SK-N-SH treated with all-trans-retinoic acid at 6 μM for 48 hours (cell line): ENCODE measurements at regions not wholly inside any gene's neighbourhood (a gene's known extent, or its start where the extent isn't known, plus 50 kb on each side); places are given as distances from the start of the nearest gene placed in this dataset.

Source experiments
- ATAC-seq: fragments of 200-7000 bp; cut with Tn5 transposase; 3 replicates; pipeline ENCODE4 v1.9.1; 2020; ENCODE audit warnings: mild to moderate bottlenecking, moderate library complexity
- BACH2 ChIP-seq: fragments of 250-450 bp; sonication (Bioruptor Pico); IDR thresholded peaks from 2 replicates; pipeline ENCODE4 v1.9.0; 2021; ENCODE audit warnings: mild to moderate bottlenecking, borderline replicate concordance
- CREB5 ChIP-seq: fragments of 250-450 bp; sonication (Bioruptor Pico); IDR thresholded peaks from 2 replicates; pipeline ENCODE4 v1.5.1; 2020; ENCODE audit warnings: low read depth, mild to moderate bottlenecking, moderate library complexity
- CSDC2 ChIP-seq: fragments of 250-450 bp; sonication (Bioruptor Pico); IDR thresholded peaks from 2 replicates; pipeline ENCODE4 v1.5.0; 2020; ENCODE audit warnings: mild to moderate bottlenecking, moderate library complexity
- CSRNP3 ChIP-seq: fragments of 250-450 bp; sonication (Bioruptor Pico); IDR thresholded peaks from 2 replicates; pipeline ENCODE4 v1.5.1; 2021; ENCODE audit warnings: mild to moderate bottlenecking, moderate library complexity
- ESRRG ChIP-seq: fragments of 250-450 bp; sonication (Bioruptor Pico); IDR thresholded peaks from 2 replicates; pipeline ENCODE4 v1.6.1; 2021; ENCODE audit warnings: mild to moderate bottlenecking
- GLIS3 ChIP-seq: fragments of 250-450 bp; sonication (Bioruptor Pico); IDR thresholded peaks from 2 replicates; pipeline ENCODE4 v1.5.0; 2020; ENCODE audit warnings: mild to moderate bottlenecking, moderate library complexity
- OSR1 ChIP-seq: fragments of 250-450 bp; sonication (Bioruptor Pico); IDR thresholded peaks from 2 replicates; pipeline ENCODE4 v1.8.0; 2022; ENCODE audit warnings: moderate library complexity, mild to moderate bottlenecking, inconsistent platforms
- PATZ1 ChIP-seq: fragments of 250-450 bp; sonication (Bioruptor Pico); IDR thresholded peaks from 2 replicates; pipeline ENCODE4 v1.8.0; 2020; ENCODE audit warnings: mild to moderate bottlenecking, moderate library complexity, borderline replicate concordance
- POU6F1 ChIP-seq: fragments of 250-450 bp; sonication (Bioruptor Pico); IDR thresholded peaks from 2 replicates; pipeline ENCODE4 v1.8.0; 2021; ENCODE audit warnings: low read depth, mild to moderate bottlenecking, moderate library complexity, borderline replicate concordance
- PPARA ChIP-seq: fragments of 250-450 bp; sonication (Bioruptor Pico); IDR thresholded peaks from 2 replicates; pipeline ENCODE4 v1.5.0; 2020; ENCODE audit warnings: mild to moderate bottlenecking, borderline replicate concordance
- SNAI2 ChIP-seq: fragments of 250-450 bp; sonication (Bioruptor Pico); IDR thresholded peaks from 2 replicates; pipeline ENCODE4 v1.5.0; 2020; ENCODE audit warnings: mild to moderate bottlenecking, moderate library complexity
- TCF4 ChIP-seq: fragments of 250-450 bp; sonication (Bioruptor Pico); IDR thresholded peaks from 2 replicates; pipeline ENCODE4 v1.8.0; 2021; ENCODE audit warnings: mild to moderate bottlenecking, moderate library complexity, borderline replicate concordance
- TOX ChIP-seq: fragments of 250-450 bp; sonication (Bioruptor Pico); IDR thresholded peaks from 2 replicates; pipeline ENCODE4 v1.8.0; 2021; ENCODE audit warnings: mild to moderate bottlenecking, moderate library complexity, borderline replicate concordance
- TSHZ2 ChIP-seq: fragments of 250-450 bp; sonication (Bioruptor Pico); IDR thresholded peaks from 2 replicates; pipeline ENCODE4 v1.5.0; 2020; ENCODE audit warnings: mild to moderate bottlenecking, moderate library complexity
- ZFP3 ChIP-seq: fragments of 250-450 bp; sonication (Bioruptor Pico); IDR thresholded peaks from 2 replicates; pipeline ENCODE4 v1.5.0; 2020; ENCODE audit warnings: mild to moderate bottlenecking, moderate library complexity
- ZFP30 ChIP-seq: fragments of 450-650 bp; formaldehyde crosslinking; IDR thresholded peaks from 2 replicates; pipeline ENCODE4 v1.5.0; 2022; ENCODE audit warnings: mild to moderate bottlenecking, moderate library complexity
- ZNF565 ChIP-seq: fragments of 450-650 bp; formaldehyde crosslinking; conservative IDR thresholded peaks from 2 replicates; pipeline ENCODE4 v1.5.0; 2020; ENCODE audit warnings: low read depth, mild to moderate bottlenecking, moderate library complexity
- ZNF70 ChIP-seq: fragments of 450-650 bp; formaldehyde crosslinking; IDR thresholded peaks from 2 replicates; pipeline ENCODE4 v1.5.0; 2020; ENCODE audit warnings: mild to moderate bottlenecking, moderate library complexity
- ZNF8 ChIP-seq: fragments of 450-650 bp; formaldehyde crosslinking; IDR thresholded peaks from 2 replicates; pipeline ENCODE4 v1.5.0; 2020; ENCODE audit warnings: mild to moderate bottlenecking, moderate library complexity

- TF ChIP-seq CREB5 (no peak), TSHZ2 (CRISPR knock-in tag) (no peak), ESRRG (CRISPR knock-in tag) (no peak), TOX (no peak), CSRNP3 (CRISPR knock-in tag) (no peak), ZNF8 (no peak), SNAI2 (CRISPR knock-in tag) (no peak), OSR1 (CRISPR knock-in tag) (no peak)
Measured at GRCh38 chr6:81690073-81690472, 62.4 kb downstream of the TENT5A start (continued).

GRCh38 chr6:81689580-81689979 is 62.9 kb downstream of the TENT5A start:
- ATAC-seq = no peak

GRCh38 chr6:81683912-81684311 is 68.6 kb downstream of the TENT5A start:
- ATAC-seq = no peak
- no peak for TF ChIP-seq ESRRG (CRISPR knock-in tag)
- no peak for TF ChIP-seq TCF4 (CRISPR knock-in tag)
- TF ChIP-seq PATZ1 = no peak
- TF ChIP-seq SNAI2 (CRISPR knock-in tag) = no peak
- TF ChIP-seq ZNF8 = no peak
- TF ChIP-seq PPARA = no peak
- no peak for TF ChIP-seq ZNF70 (CRISPR knock-in tag)
- no peak for TF ChIP-seq GLIS3 (CRISPR knock-in tag)
- TF ChIP-seq CREB5 = no peak
- no peak for TF ChIP-seq ZFP3 (CRISPR knock-in tag)

More at GRCh38 chr6:81689580-81689979, 62.9 kb downstream of the TENT5A start:
- TF ChIP-seq PATZ1 (no peak), SNAI2 (CRISPR knock-in tag) (no peak), CREB5 (no peak), BACH2 (CRISPR knock-in tag) (no peak), ESRRG (CRISPR knock-in tag) (no peak), TCF4 (CRISPR knock-in tag) (no peak), ZFP3 (CRISPR knock-in tag) (no peak), ZNF565 (CRISPR knock-in tag) (no peak), CSDC2 (CRISPR knock-in tag) (no peak), ZFP30 (CRISPR knock-in tag) (no peak), POU6F1 (CRISPR knock-in tag) (no peak), ZNF70 (CRISPR knock-in tag) (no peak), PPARA (no peak)
